GM18519 (cell line): ENCODE measurements at regions not wholly inside any gene's neighbourhood (a gene's known extent, or its start where the extent isn't known, plus 50 kb on each side); places are given as distances from the start of the nearest gene placed in this dataset.
"Not testable (repeated sequence)": the region's sequence is repeated elsewhere in the genome, so short reads cannot be mapped to it uniquely, and the experiment has no call there.

Experiments used
- ATAC-seq: cut with Tn5 transposase; IDR thresholded peaks from one replicate; pipeline ENCODE4 v1.9.1; 2021; ENCODE audit warnings: mild to moderate bottlenecking, moderate library complexity; ENCODE audit not compliant: unreplicated experiment, low FRiP score

- ATAC-seq = no peak
These were observed 134.9 kb downstream of the SAMD9 start for GRCh38 chr7:92982928-92983327.

GRCh38 chr7:92976931-92977330 lies 140.6 kb upstream of the CDK6 start:
- ATAC-seq = no peak

- ATAC-seq = no peak
These were observed 137.6 kb upstream of the CDK6 start for GRCh38 chr7:92973974-92974373.

- ATAC-seq = no peak
These were observed 136.9 kb upstream of the CDK6 start for GRCh38 chr7:92973293-92973731.

GRCh38 chr7:92972441-92972840 lies 136.1 kb upstream of the CDK6 start:
- no peak for ATAC-seq

GRCh38 chr7:92969061-92969460 lies 132.7 kb upstream of the CDK6 start:
- no peak for ATAC-seq

- no peak for ATAC-seq
These were observed 132.1 kb upstream of the CDK6 start for GRCh38 chr7:92968502-92968901.

GRCh38 chr7:92967238-92967637 lies 130.9 kb upstream of the CDK6 start:
- no peak for ATAC-seq

- ATAC-seq = no peak
These were observed 127.8 kb upstream of the CDK6 start for GRCh38 chr7:92964141-92964540.

GRCh38 chr7:92963566-92963965 lies 127.2 kb upstream of the CDK6 start:
- ATAC-seq = no peak

GRCh38 chr7:92961961-92962360 lies 125.6 kb upstream of the CDK6 start:
- no peak for ATAC-seq

GRCh38 chr7:92956575-92956974 lies 120.2 kb upstream of the CDK6 start:
- ATAC-seq = no peak

- no peak for ATAC-seq
These were observed 118.7 kb upstream of the CDK6 start for GRCh38 chr7:92955081-92955480.

- ATAC-seq = no peak
These were observed 117.3 kb upstream of the CDK6 start for GRCh38 chr7:92953657-92954056.

- no peak for ATAC-seq
These were observed 113.4 kb upstream of the CDK6 start for GRCh38 chr7:92949748-92950147.

GRCh38 chr7:92945840-92946239 lies 109.5 kb upstream of the CDK6 start:
- no peak for ATAC-seq

GRCh38 chr7:92944633-92945032 lies 108.3 kb upstream of the CDK6 start:
- ATAC-seq = no peak

- ATAC-seq = not testable (repeated sequence)
These were observed 106.3 kb upstream of the CDK6 start for GRCh38 chr7:92942706-92943105.

- no peak for ATAC-seq
These were observed 103.4 kb upstream of the CDK6 start for GRCh38 chr7:92939666-92940360.

GRCh38 chr7:92934096-92934495 lies 97.7 kb upstream of the CDK6 start:
- ATAC-seq = no peak

GRCh38 chr7:92932450-92932849 lies 96.1 kb upstream of the CDK6 start:
- ATAC-seq = no peak

- no peak for ATAC-seq
These were observed 94.0 kb upstream of the CDK6 start for GRCh38 chr7:92930404-92930803.

- ATAC-seq = no peak
These were observed 90.3 kb upstream of the CDK6 start for GRCh38 chr7:92926697-92927044.
